ENCODE measurements at regions not wholly inside any gene's neighbourhood (a gene's known extent, or its start where the extent isn't known, plus 50 kb on each side); places are given as distances from the start of the nearest gene placed in this dataset.

DNA sequence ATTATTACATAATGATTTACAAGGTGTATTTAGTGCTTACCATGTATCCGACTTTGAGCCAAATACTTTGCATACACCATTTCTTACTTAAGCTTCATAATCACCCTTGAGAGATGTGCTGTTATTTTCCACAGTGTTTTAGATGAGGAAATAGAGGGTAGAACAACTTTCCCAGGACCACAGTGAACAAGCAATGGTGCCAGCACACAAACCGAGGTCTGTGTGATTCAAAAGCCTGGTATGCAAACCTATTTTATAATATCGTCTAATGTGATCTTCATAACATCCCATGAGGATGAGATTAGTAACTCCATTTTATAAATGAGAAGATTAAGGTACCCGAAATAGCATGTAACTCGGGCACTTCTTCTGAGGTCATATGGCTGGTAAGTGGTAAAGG, 294.7 kb downstream of the NSG2 start:
- TF ChIP-seq, protein P1, sequence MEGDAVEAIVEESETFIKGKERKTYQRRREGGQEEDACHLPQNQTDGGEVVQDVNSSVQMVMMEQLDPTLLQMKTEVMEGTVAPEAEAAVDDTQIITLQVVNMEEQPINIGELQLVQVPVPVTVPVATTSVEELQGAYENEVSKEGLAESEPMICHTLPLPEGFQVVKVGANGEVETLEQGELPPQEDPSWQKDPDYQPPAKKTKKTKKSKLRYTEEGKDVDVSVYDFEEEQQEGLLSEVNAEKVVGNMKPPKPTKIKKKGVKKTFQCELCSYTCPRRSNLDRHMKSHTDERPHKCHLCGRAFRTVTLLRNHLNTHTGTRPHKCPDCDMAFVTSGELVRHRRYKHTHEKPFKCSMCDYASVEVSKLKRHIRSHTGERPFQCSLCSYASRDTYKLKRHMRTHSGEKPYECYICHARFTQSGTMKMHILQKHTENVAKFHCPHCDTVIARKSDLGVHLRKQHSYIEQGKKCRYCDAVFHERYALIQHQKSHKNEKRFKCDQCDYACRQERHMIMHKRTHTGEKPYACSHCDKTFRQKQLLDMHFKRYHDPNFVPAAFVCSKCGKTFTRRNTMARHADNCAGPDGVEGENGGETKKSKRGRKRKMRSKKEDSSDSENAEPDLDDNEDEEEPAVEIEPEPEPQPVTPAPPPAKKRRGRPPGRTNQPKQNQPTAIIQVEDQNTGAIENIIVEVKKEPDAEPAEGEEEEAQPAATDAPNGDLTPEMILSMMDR (IDR thresholded peaks at IDR 0.05): no peak
- no peak for TF ChIP-seq EZH2 (IDR thresholded peaks at IDR 0.05)

All from neural progenitor cell (in vitro differentiated cells).